ENCODE measurements at regions not wholly inside any gene's neighbourhood (a gene's known extent, or its start where the extent isn't known, plus 50 kb on each side); places are given as distances from the start of the nearest gene placed in this dataset.
"Not testable (repeated sequence)": the region's sequence is repeated elsewhere in the genome, so short reads cannot be mapped to it uniquely, and the experiment has no call there.

GRCh38 chr4:130859991-130860390 lies 1764.0 kb downstream of the C4orf33 start:
- no peak for DNase-seq

- no peak for DNase-seq
Observed at GRCh38 chr4:130896920-130897319, 1801.0 kb downstream of the C4orf33 start.

GRCh38 chr4:130901321-130901720 lies 1805.4 kb downstream of the C4orf33 start:
- no peak for DNase-seq

- no peak for DNase-seq
Observed at GRCh38 chr4:130922955-130923354, 1827.0 kb downstream of the C4orf33 start.

GRCh38 chr4:130955520-130955919 lies 1859.6 kb downstream of the C4orf33 start:
- DNase-seq: no peak

GRCh38 chr4:130985371-130985770 lies 1889.4 kb downstream of the C4orf33 start:
- no peak for DNase-seq

GRCh38 chr4:130995988-130996387 lies 1900.0 kb downstream of the C4orf33 start:
- DNase-seq: no peak

GRCh38 chr4:131001371-131001770 lies 1905.4 kb downstream of the C4orf33 start:
- peak; percentile 1 for DNase-seq

- no peak for DNase-seq
Observed at GRCh38 chr4:131002132-131002531, 1906.2 kb downstream of the C4orf33 start.

GRCh38 chr4:131006388-131006787 lies 1910.4 kb downstream of the C4orf33 start:
- DNase-seq: no peak

- DNase-seq: not testable (repeated sequence)
Observed at GRCh38 chr4:131011961-131012360, 1916.0 kb downstream of the C4orf33 start.

- DNase-seq: no peak
Observed at GRCh38 chr4:131013226-131013625, 1917.3 kb downstream of the C4orf33 start.

GRCh38 chr4:131026771-131027170 lies 1930.8 kb downstream of the C4orf33 start:
- DNase-seq: no peak

GRCh38 chr4:131044368-131044767 lies 1948.4 kb downstream of the C4orf33 start:
- DNase-seq: no peak

- no peak for DNase-seq
Observed at GRCh38 chr4:131046821-131047220, 1950.9 kb downstream of the C4orf33 start.

- no peak for DNase-seq
Observed at GRCh38 chr4:131052646-131053045, 1956.7 kb downstream of the C4orf33 start.

- no peak for DNase-seq
Observed at GRCh38 chr4:131054489-131055019, 1958.6 kb downstream of the C4orf33 start.

- no peak for DNase-seq
Observed at GRCh38 chr4:131061734-131062133, 1965.8 kb downstream of the C4orf33 start.

- DNase-seq: no peak
Observed at GRCh38 chr4:131063878-131064277, 1967.9 kb downstream of the C4orf33 start.

- no peak for DNase-seq
Observed at GRCh38 chr4:131081069-131081468, 1985.1 kb downstream of the C4orf33 start.

GRCh38 chr4:131084997-131085396 lies 1989.0 kb downstream of the C4orf33 start:
- DNase-seq: no peak

- DNase-seq: peak; percentile 51
Observed at GRCh38 chr4:131091896-131092295, 1995.9 kb downstream of the C4orf33 start.

- DNase-seq: no peak
Observed at GRCh38 chr4:131093303-131093702, 1997.4 kb downstream of the C4orf33 start.

- DNase-seq: no peak
Observed at GRCh38 chr4:131098976-131099375, 2003.0 kb downstream of the C4orf33 start.

GRCh38 chr4:131113273-131113672 lies 2017.3 kb downstream of the C4orf33 start:
- no peak for DNase-seq

All from fibroblast of skin of scalp (primary cell).